Hepatocyte (in vitro differentiated cells): ENCODE measurements at regions not wholly inside any gene's neighbourhood (a gene's known extent, or its start where the extent isn't known, plus 50 kb on each side); places are given as distances from the start of the nearest gene placed in this dataset.

Experiments
- DNase-seq: peaks from one replicate; pipeline ENCODE4 v3.0.0-alpha.2; 2016; ENCODE audit warnings: low spot score
- H2AFZ ChIP-seq: fragments of 200-600 bp; sonication (generic); 2 replicates; pipeline ENCODE4 v1.6.0; 2016; ENCODE audit warnings: antibody characterized with exemption, mild to moderate bottlenecking
- H3K27ac ChIP-seq: fragments of 200-600 bp; sonication (generic); 2 replicates; pipeline ENCODE4 v1.5.1; 2016; ENCODE audit warnings: mild to moderate bottlenecking
- H3K27me3 ChIP-seq: fragments of 200-600 bp; sonication (generic); 2 replicates; pipeline ENCODE4 v1.6.1; 2016
- H3K36me3 ChIP-seq: fragments of 200-600 bp; sonication (generic); replicated peaks from 2 replicates; pipeline ENCODE4 v1.5.1; 2016; ENCODE audit warnings: low read depth; ENCODE audit not compliant: insufficient read depth
- H3K4me1 ChIP-seq: fragments of 200-600 bp; sonication (generic); 2 replicates; pipeline ENCODE4 v1.5.1; 2016; ENCODE audit warnings: mild to moderate bottlenecking, moderate library complexity; ENCODE audit not compliant: insufficient read depth
- H3K4me2 ChIP-seq: fragments of 200-600 bp; sonication (generic); 2 replicates; pipeline ENCODE4 v1.6.0; 2016
- H3K4me3 ChIP-seq: fragments of 200-600 bp; sonication (generic); 2 replicates; pipeline ENCODE4 v1.5.1; 2016; ENCODE audit warnings: mild to moderate bottlenecking
- H3K79me2 ChIP-seq: fragments of 200-600 bp; sonication (generic); 2 replicates; pipeline ENCODE4 v1.6.0; 2017; ENCODE audit warnings: mild to moderate bottlenecking
- H3K9me2 ChIP-seq: fragments of 200-600 bp; sonication (generic); replicated peaks from 2 replicates; pipeline ENCODE4 v1.6.0; 2017; ENCODE audit warnings: mild to moderate bottlenecking; ENCODE audit not compliant: insufficient read depth
- H3K9me3 ChIP-seq: fragments of 200-600 bp; sonication (generic); 2 replicates; pipeline ENCODE4 v1.5.1; 2016; ENCODE audit warnings: low read depth, mild to moderate bottlenecking
- H4K20me1 ChIP-seq: fragments of 200-600 bp; sonication (generic); 2 replicates; pipeline ENCODE4 v1.6.0; 2016; ENCODE audit warnings: mild to moderate bottlenecking; ENCODE audit not compliant: insufficient read depth, poor library complexity, severe bottlenecking
- CTCF ChIP-seq: fragments of 200-600 bp; sonication (generic); IDR thresholded peaks from 2 replicates; pipeline ENCODE4 v1.5.1; 2016; ENCODE audit warnings: antibody characterized with exemption, mild to moderate bottlenecking; ENCODE audit not compliant: poor library complexity
- EZH2 ChIP-seq: fragments of 200-600 bp; sonication (generic); IDR thresholded peaks from 2 replicates; pipeline ENCODE4 v1.6.1; 2016; ENCODE audit warnings: antibody characterized with exemption, mild to moderate bottlenecking, borderline replicate concordance
- EZH2phosphoT487 ChIP-seq: fragments of 200-600 bp; sonication (generic); IDR thresholded peaks from one replicate; pipeline ENCODE4 v1.6.1; 2018; ENCODE audit warnings: antibody characterized with exemption, mild to moderate bottlenecking, low read depth, moderate library complexity; ENCODE audit not compliant: unreplicated experiment, severe bottlenecking
- WGBS: methylation state at CpG from one replicate; pipeline ENCODE4 v1.1.6; 2016; ENCODE audit warnings: low lambda C conversion rate; ENCODE audit errors: missing lambda C conversion rate; 5-methylcytosine and 5-hydroxymethylcytosine counted together

GRCh38 chr1:232114985-232115384 is 488.4 kb downstream of the DISC1 start:
- Histone ChIP-seq H2AFZ (no peak overlapping the region), H3K36me3 (no peaks in the 10 kb centered on the region), H3K4me2 (no peak overlapping the region), H3K27me3 (peaks cover 12% of the 10 kb centered on the region), H4K20me1 (no peaks in the 10 kb centered on the region), H3K4me1 (no peaks in the 10 kb centered on the region), H3K27ac (no peak overlapping the region), H3K79me2 (no peaks in the 10 kb centered on the region), H3K4me3 (no peak overlapping the region), H3K9me3 (no peaks in the 10 kb centered on the region), H3K9me2 (no peaks in the 10 kb centered on the region)
- DNase-seq, result no peak
- TF ChIP-seq EZH2phosphoT487, result no peak
- TF ChIP-seq EZH2, result no peak
- TF ChIP-seq CTCF, result no peak

- no peak for DNase-seq
Measured at GRCh38 chr1:232112076-232112475, 485.5 kb downstream of the DISC1 start.

GRCh38 chr1:232111611-232112010 is 485.0 kb downstream of the DISC1 start:
- TF ChIP-seq EZH2 (no peak), EZH2phosphoT487 (no peak), CTCF (no peak)
- H3K4me1 ChIP-seq, result no peaks in the 10 kb centered on the region
- 19% methylated on average over 3 of the region's 3 CpGs for WGBS
- H3K4me2 ChIP-seq, result no peak overlapping the region
- no peak overlapping the region for H3K27ac ChIP-seq
- H3K27me3 ChIP-seq, result peaks cover 8% of the 10 kb centered on the region
- no peaks in the 10 kb centered on the region for H3K9me3 ChIP-seq
- no peak overlapping the region for H3K4me3 ChIP-seq
- H3K9me2 ChIP-seq, result no peaks in the 10 kb centered on the region
- no peak overlapping the region for H2AFZ ChIP-seq
- DNase-seq, result no peak
- H3K36me3 ChIP-seq, result no peaks in the 10 kb centered on the region
- H3K79me2 ChIP-seq, result no peaks in the 10 kb centered on the region
- H4K20me1 ChIP-seq, result no peaks in the 10 kb centered on the region

More at GRCh38 chr1:232112076-232112475, 485.5 kb downstream of the DISC1 start:
- Histone ChIP-seq H3K4me2 (no peak overlapping the region), H3K27ac (no peak overlapping the region), H3K4me3 (no peak overlapping the region), H3K79me2 (no peaks in the 10 kb centered on the region), H3K27me3 (peaks cover 8% of the 10 kb centered on the region), H3K9me3 (no peaks in the 10 kb centered on the region), H3K4me1 (no peaks in the 10 kb centered on the region), H3K9me2 (no peaks in the 10 kb centered on the region), H2AFZ (no peak overlapping the region), H3K36me3 (no peaks in the 10 kb centered on the region), H4K20me1 (no peaks in the 10 kb centered on the region)
- TF ChIP-seq EZH2phosphoT487 (no peak), EZH2 (no peak), CTCF (no peak)

GRCh38 chr1:232110281-232111090 is 483.9 kb downstream of the DISC1 start:
- Histone ChIP-seq H3K9me2 (no peaks in the 10 kb centered on the region), H4K20me1 (no peaks in the 10 kb centered on the region), H3K79me2 (no peaks in the 10 kb centered on the region), H3K4me2 (no peak overlapping the region), H2AFZ (no peak overlapping the region), H3K4me3 (no peak overlapping the region), H3K36me3 (no peaks in the 10 kb centered on the region), H3K27ac (no peak overlapping the region), H3K4me1 (no peaks in the 10 kb centered on the region), H3K9me3 (no peaks in the 10 kb centered on the region), H3K27me3 (peaks cover 8% of the 10 kb centered on the region)
- TF ChIP-seq EZH2 (no peak), CTCF (no peak), EZH2phosphoT487 (no peak)
- 51% methylated on average over 14 of the region's 14 CpGs for WGBS
- peak; percentile 16 for DNase-seq
